Gastroesophageal sphincter (tissue), 4 donors: ENCODE measurements at regions not wholly inside any gene's neighbourhood (a gene's known extent, or its start where the extent isn't known, plus 50 kb on each side); places are given as distances from the start of the nearest gene placed in this dataset.

ENCODE experiments used
- ATAC-seq: fragments of 150-250 bp; one replicate; pipeline ENCODE4 v1.9.1; 2016; ENCODE audit warnings: mild to moderate bottlenecking, moderate library complexity
- H3K27ac ChIP-seq, 4 donors: fragments of 200-600 bp; sonication (generic) in 3 of 4; 1 replicate in 3 of 4; 2 replicates in 1 of 4; pipeline ENCODE4 v1.5.1; 2016 to 2019
- H3K27me3 ChIP-seq: fragments of 200-600 bp; sonication (generic); one replicate; pipeline ENCODE4 v1.5.1; 2019
- H3K36me3 ChIP-seq, 2 donors: fragments of 200-600 bp; sonication (generic); one replicate each; pipeline ENCODE4 v1.5.1; 2019; ENCODE audit warnings: control low read depth in 1 of 2
- H3K4me1 ChIP-seq, 3 donors: fragments of 200-600 bp; sonication (generic); 1 replicate in 2 of 3; 2 replicates in 1 of 3; pipeline ENCODE4 v1.5.1; 2016 to 2019; ENCODE audit warnings: control low read depth in 2 of 3
- H3K4me3 ChIP-seq, 2 donors: fragments of 200-600 bp; sonication (generic); one replicate each; pipeline ENCODE4 v1.5.1; 2019; ENCODE audit warnings: mild to moderate bottlenecking in 1 of 2, moderate library complexity in 1 of 2
- H3K9me3 ChIP-seq, 3 donors: fragments of 200-600 bp; sonication (generic); one replicate each; pipeline ENCODE4 v1.5.1; 2017 to 2019; ENCODE audit warnings: control low read depth in 2 of 3
- CTCF ChIP-seq, 4 experiments: fragments of 200-600 bp in 2 of 4; fragments of 450-650 bp in 2 of 4; sonication (generic) in 1 of 4; IDR thresholded peaks; one replicate each; pipeline ENCODE4 v1.5.1; 2017 to 2019; ENCODE audit warnings: antibody characterized with exemption in 4 of 4, mild to moderate bottlenecking in 2 of 4, moderate library complexity in 2 of 4
- EP300 ChIP-seq: sonication (generic); formaldehyde crosslinking; IDR thresholded peaks from one replicate; pipeline ENCODE4 v1.6.1; 2017; ENCODE audit warnings: antibody characterized with exemption, mild to moderate bottlenecking
- POLR2A ChIP-seq, 2 donors: fragments of 450-650 bp; IDR thresholded peaks; one replicate each; pipeline ENCODE4 v1.6.1; 2017; ENCODE audit warnings: antibody characterized with exemption in 2 of 2, mild to moderate bottlenecking in 2 of 2, moderate library complexity in 1 of 2
- POLR2AphosphoS5 ChIP-seq: sonication (generic); formaldehyde crosslinking; IDR thresholded peaks from one replicate; pipeline ENCODE4 v1.6.1; 2017; ENCODE audit warnings: antibody characterized with exemption
- WGBS, 2 donors: methylation state at CpG; one replicate each; pipeline ENCODE4 v1.1.5; 2018; ENCODE audit warnings: low coverage in 1 of 2; 5-methylcytosine and 5-hydroxymethylcytosine counted together

- no peak for TF ChIP-seq POLR2A (IDR thresholded peaks at IDR 0.05)
- TF ChIP-seq POLR2AphosphoS5: no peak
- no peak for TF ChIP-seq EP300
- no peak for TF ChIP-seq CTCF (IDR thresholded peaks at IDR 0.05)
- Histone ChIP-seq H3K27me3 (no peaks in the 10 kb centered on the region), H3K4me3 (no peak overlapping the region), H3K27ac (no peak overlapping the region), H3K36me3 (no peaks in the 10 kb centered on the region), H3K4me1 (peaks cover 1 to 28% (median 11%) of the 10 kb centered on the region in 3 donors), H3K9me3 (no peaks in the 10 kb centered on the region)
- 93 to 100% methylated on average over 1 to 2 of the region's 2 CpGs for WGBS, 2 donors
- ATAC-seq: no peak
Measured at GRCh38 chr10:29407280-29407858, 118.5 kb downstream of the LYZL1 start.
